ENCODE measurements at regions not wholly inside any gene's neighbourhood (a gene's known extent, or its start where the extent isn't known, plus 50 kb on each side); places are given as distances from the start of the nearest gene placed in this dataset.
A peak's percentile ranks its signal among the peaks of the same experiment; 100 is the strongest.
"Not testable (repeated sequence)": the region's sequence is repeated elsewhere in the genome, so short reads cannot be mapped to it uniquely, and the experiment has no call there.

GRCh38 chr1:148679050-148679786 is 69.4 kb upstream of the NUDT4B start:
- not testable (repeated sequence) for H3K4me1 Mint-ChIP-seq

GRCh38 chr1:148679787-148680326 is 68.7 kb upstream of the NUDT4B start:
- Mint-ChIP-seq H3K4me3 (peak overlapping the region in 1 of 2 donors; percentile 71), H3K27ac (peak overlapping the region in 1 of 7 donors; percentile 60)
- H3K36me3 ChIP-seq (replicated peaks in 1 of 2; ENCODE audit: control insufficient read depth in 1 of 2, insufficient read depth in 2 of 2, low read length in 2 of 2); H4K20me1 ChIP-seq (ENCODE audit: insufficient read depth, low read length); H3K4me2 ChIP-seq (replicated peaks; ENCODE audit: extremely low read depth, low read length, poor library complexity, severe bottlenecking); H3K27me3 ChIP-seq (ENCODE audit: control insufficient read depth in 2 of 2, insufficient read depth in 2 of 2, low read length in 2 of 2); DNase-seq; intact Hi-C loops (cut with micrococcal nuclease); H2AFZ ChIP-seq (ENCODE audit: insufficient read depth, low read depth, low read length, poor library complexity, severe bottlenecking); H3K4me3 ChIP-seq (replicated peaks in 1 of 3; ENCODE audit: low read depth in 2 of 3, low read length in 3 of 3); H3K9ac ChIP-seq (ENCODE audit: insufficient read depth, low read length, poor library complexity, severe bottlenecking); H3K4me1 ChIP-seq (ENCODE audit: control insufficient read depth in 1 of 2, insufficient read depth in 2 of 2, low read length in 2 of 2); H3K9me3 Mint-ChIP-seq; H3K4me1 Mint-ChIP-seq; H3K27me3 Mint-ChIP-seq (ENCODE audit: low read depth in 3 of 3); H3K79me2 ChIP-seq (ENCODE audit: insufficient read depth, low read length); H3K27ac ChIP-seq (ENCODE audit: low read depth in 1 of 2, low read length in 2 of 2); H3K36me3 Mint-ChIP-seq; H3K9me3 ChIP-seq (replicated peaks in 1 of 2; ENCODE audit: control insufficient read depth in 1 of 2, insufficient read depth in 1 of 2, low read length in 2 of 2): not testable (repeated sequence)
- no CpG with 5 or more reads among the region's 37 CpGs for WGBS (ENCODE audit: insufficient coverage)

More at GRCh38 chr1:148679050-148679786, 69.4 kb upstream of the NUDT4B start:
- WGBS (ENCODE audit: insufficient coverage): no CpG with 5 or more reads among the region's 77 CpGs
- peak in 2 of 3 donors; percentile 18 to 23 for DNase-seq
- intact Hi-C loops (cut with micrococcal nuclease); H3K27ac ChIP-seq (ENCODE audit: low read depth in 1 of 2, low read length in 2 of 2); H3K4me2 ChIP-seq (replicated peaks; ENCODE audit: extremely low read depth, low read length, poor library complexity, severe bottlenecking); H3K4me1 ChIP-seq (ENCODE audit: control insufficient read depth in 1 of 2, insufficient read depth in 2 of 2, low read length in 2 of 2); H3K27me3 Mint-ChIP-seq (ENCODE audit: low read depth in 3 of 3); H3K9me3 Mint-ChIP-seq; H4K20me1 ChIP-seq (ENCODE audit: insufficient read depth, low read length); H3K9me3 ChIP-seq (replicated peaks in 1 of 2; ENCODE audit: control insufficient read depth in 1 of 2, insufficient read depth in 1 of 2, low read length in 2 of 2); H3K36me3 Mint-ChIP-seq; H3K36me3 ChIP-seq (replicated peaks in 1 of 2; ENCODE audit: control insufficient read depth in 1 of 2, insufficient read depth in 2 of 2, low read length in 2 of 2); H3K27me3 ChIP-seq (ENCODE audit: control insufficient read depth in 2 of 2, insufficient read depth in 2 of 2, low read length in 2 of 2); H2AFZ ChIP-seq (ENCODE audit: insufficient read depth, low read depth, low read length, poor library complexity, severe bottlenecking); H3K79me2 ChIP-seq (ENCODE audit: insufficient read depth, low read length): not testable (repeated sequence)
- Histone ChIP-seq H3K9ac (ENCODE audit: insufficient read depth, low read length, poor library complexity, severe bottlenecking) (peak overlapping the region; percentile 53), H3K4me3 (replicated peaks in 1 of 3; ENCODE audit: low read depth in 2 of 3, low read length in 3 of 3) (peak overlapping the region; percentile 39 to 54 (median 52))
- H3K27ac Mint-ChIP-seq: peak overlapping the region in 1 of 7 donors; percentile 60
- H3K4me3 Mint-ChIP-seq: peak overlapping the region in 1 of 2 donors; percentile 71

- H3K4me1 ChIP-seq (ENCODE audit: control insufficient read depth in 1 of 2, insufficient read depth in 2 of 2, low read length in 2 of 2); H3K4me2 ChIP-seq (replicated peaks; ENCODE audit: extremely low read depth, low read length, poor library complexity, severe bottlenecking); intact Hi-C loops (cut with micrococcal nuclease); H3K79me2 ChIP-seq (ENCODE audit: insufficient read depth, low read length); H4K20me1 ChIP-seq (ENCODE audit: insufficient read depth, low read length); H3K27ac ChIP-seq (ENCODE audit: low read depth in 1 of 2, low read length in 2 of 2); H2AFZ ChIP-seq (ENCODE audit: insufficient read depth, low read depth, low read length, poor library complexity, severe bottlenecking); H3K4me1 Mint-ChIP-seq; H3K9ac ChIP-seq (ENCODE audit: insufficient read depth, low read length, poor library complexity, severe bottlenecking); H3K27me3 ChIP-seq (ENCODE audit: control insufficient read depth in 2 of 2, insufficient read depth in 2 of 2, low read length in 2 of 2); H3K9me3 ChIP-seq (replicated peaks in 1 of 2; ENCODE audit: control insufficient read depth in 1 of 2, insufficient read depth in 1 of 2, low read length in 2 of 2); H3K9me3 Mint-ChIP-seq; H3K4me3 ChIP-seq (replicated peaks in 1 of 3; ENCODE audit: low read depth in 2 of 3, low read length in 3 of 3); H3K27ac Mint-ChIP-seq; H3K27me3 Mint-ChIP-seq (ENCODE audit: low read depth in 3 of 3); H3K36me3 Mint-ChIP-seq; H3K36me3 ChIP-seq (replicated peaks in 1 of 2; ENCODE audit: control insufficient read depth in 1 of 2, insufficient read depth in 2 of 2, low read length in 2 of 2); DNase-seq; H3K4me3 Mint-ChIP-seq: not testable (repeated sequence)
- WGBS (ENCODE audit: insufficient coverage): no CpG with 5 or more reads among the region's 4 CpGs
These were observed 61.8 kb upstream of the NUDT4B start for GRCh38 chr1:148686735-148687134.

- DNase-seq; H3K4me1 ChIP-seq (ENCODE audit: control insufficient read depth in 1 of 2, insufficient read depth in 2 of 2, low read length in 2 of 2); H3K36me3 ChIP-seq (replicated peaks in 1 of 2; ENCODE audit: control insufficient read depth in 1 of 2, insufficient read depth in 2 of 2, low read length in 2 of 2); H4K20me1 ChIP-seq (ENCODE audit: insufficient read depth, low read length); H3K9me3 Mint-ChIP-seq; H2AFZ ChIP-seq (ENCODE audit: insufficient read depth, low read depth, low read length, poor library complexity, severe bottlenecking); H3K27me3 Mint-ChIP-seq (ENCODE audit: low read depth in 3 of 3); H3K4me1 Mint-ChIP-seq; H3K36me3 Mint-ChIP-seq; H3K4me2 ChIP-seq (replicated peaks; ENCODE audit: extremely low read depth, low read length, poor library complexity, severe bottlenecking); H3K27ac ChIP-seq (ENCODE audit: low read depth in 1 of 2, low read length in 2 of 2); H3K9ac ChIP-seq (ENCODE audit: insufficient read depth, low read length, poor library complexity, severe bottlenecking); H3K4me3 Mint-ChIP-seq; H3K4me3 ChIP-seq (replicated peaks in 1 of 3; ENCODE audit: low read depth in 2 of 3, low read length in 3 of 3); H3K79me2 ChIP-seq (ENCODE audit: insufficient read depth, low read length); H3K9me3 ChIP-seq (replicated peaks in 1 of 2; ENCODE audit: control insufficient read depth in 1 of 2, insufficient read depth in 1 of 2, low read length in 2 of 2); H3K27ac Mint-ChIP-seq; H3K27me3 ChIP-seq (ENCODE audit: control insufficient read depth in 2 of 2, insufficient read depth in 2 of 2, low read length in 2 of 2); intact Hi-C loops (cut with micrococcal nuclease): not testable (repeated sequence)
- no CpG with 5 or more reads among the region's 2 CpGs for WGBS (ENCODE audit: insufficient coverage)
These were observed 61.2 kb upstream of the NUDT4B start for GRCh38 chr1:148687376-148687775.
